CD14-positive monocyte (primary cell): ENCODE measurements at regions not wholly inside any gene's neighbourhood (a gene's known extent, or its start where the extent isn't known, plus 50 kb on each side); places are given as distances from the start of the nearest gene placed in this dataset.

Experiments
- DNase-seq, 3 donors: peaks; one replicate each; pipeline ENCODE4 v3.0.0-alpha.2; 2011 to 2022
- H2AFZ ChIP-seq: 2 replicates; pipeline ENCODE4 v1.6.0; 2012; ENCODE audit warnings: mild to moderate bottlenecking, low read depth, low read length, inconsistent platforms; ENCODE audit not compliant: insufficient read depth, poor library complexity, severe bottlenecking
- H3K27ac ChIP-seq, 2 donors: 1 replicate in 1 of 2; 2 replicates in 1 of 2; pipeline ENCODE4 v1.5.1; 2012 to 2013; ENCODE audit warnings: low read length in 2 of 2, control low read depth in 1 of 2, inconsistent platforms in 1 of 2, low read depth in 1 of 2, mild to moderate bottlenecking in 1 of 2
- H3K27me3 ChIP-seq, 2 donors: one replicate each; pipeline versions ENCODE4 v1.6.0 to v1.6.1; 2011 to 2013; ENCODE audit warnings: low read length in 2 of 2; ENCODE audit not compliant: control insufficient read depth in 2 of 2, insufficient read depth in 2 of 2
- H3K36me3 ChIP-seq, 2 donors: replicated peaks in 1 of 2; 1 replicate in 1 of 2; 2 replicates in 1 of 2; pipeline versions ENCODE4 v1.5.1 to v1.6.1; 2012 to 2013; ENCODE audit warnings: low read length in 2 of 2, control low read depth in 1 of 2, inconsistent platforms in 1 of 2, mild to moderate bottlenecking in 1 of 2; ENCODE audit not compliant: insufficient read depth in 2 of 2, control insufficient read depth in 1 of 2
- H3K4me1 ChIP-seq, 2 donors: 1 replicate in 1 of 2; 2 replicates in 1 of 2; pipeline versions ENCODE4 v1.5.1 to v1.6.1; 2012 to 2013; ENCODE audit warnings: low read length in 2 of 2, control low read depth in 1 of 2, inconsistent platforms in 1 of 2, mild to moderate bottlenecking in 1 of 2, moderate library complexity in 1 of 2; ENCODE audit not compliant: insufficient read depth in 2 of 2, control insufficient read depth in 1 of 2
- H3K4me2 ChIP-seq: replicated peaks from 2 replicates; pipeline ENCODE3; 2012; ENCODE audit warnings: low read length, moderate library complexity, mild to moderate bottlenecking; ENCODE audit not compliant: poor library complexity, severe bottlenecking; ENCODE audit errors: extremely low read depth
- H3K4me3 ChIP-seq, 3 experiments: fragments of 200-600 bp in 1 of 3; sonication (generic) in 1 of 3; replicated peaks in 1 of 3; 1 replicate in 2 of 3; 2 replicates in 1 of 3; pipeline ENCODE4 v1.5.1; 2011 to 2013; ENCODE audit warnings: low read length in 3 of 3, mild to moderate bottlenecking in 3 of 3, control low read depth in 2 of 3, low read depth in 2 of 3, inconsistent platforms in 1 of 3, moderate library complexity in 1 of 3
- H3K79me2 ChIP-seq: 2 replicates; pipeline ENCODE4 v1.6.0; 2012; ENCODE audit warnings: mild to moderate bottlenecking, control low read depth, inconsistent platforms, low read length, moderate library complexity; ENCODE audit not compliant: insufficient read depth
- H3K9ac ChIP-seq: 2 replicates; pipeline ENCODE4 v1.6.0; 2017; ENCODE audit warnings: low read length, mild to moderate bottlenecking; ENCODE audit not compliant: insufficient read depth, poor library complexity, severe bottlenecking
- H3K9me3 ChIP-seq, 2 donors: replicated peaks in 1 of 2; 1 replicate in 1 of 2; 2 replicates in 1 of 2; pipeline versions ENCODE4 v1.5.1 to v1.6.1; 2012 to 2013; ENCODE audit warnings: low read length in 2 of 2, control low read depth in 1 of 2; ENCODE audit not compliant: control insufficient read depth in 1 of 2, insufficient read depth in 1 of 2
- H4K20me1 ChIP-seq: 2 replicates; pipeline ENCODE4 v1.6.0; 2012; ENCODE audit warnings: mild to moderate bottlenecking, low read length, control low read depth, moderate library complexity; ENCODE audit not compliant: insufficient read depth
- H3K27ac Mint-ChIP-seq, 7 donors: one replicate each; pipeline ENCODE4 v1.8.0; 2020; ENCODE audit warnings: mild to moderate bottlenecking in 7 of 7, mixed read lengths in 7 of 7, moderate library complexity in 6 of 7, inconsistent platforms in 2 of 7
- H3K27me3 Mint-ChIP-seq, 3 donors: one replicate each; pipeline ENCODE4 v1.8.0; 2021 to 2022; ENCODE audit warnings: low read depth in 3 of 3, mild to moderate bottlenecking in 3 of 3, mixed read lengths in 3 of 3, moderate library complexity in 3 of 3, inconsistent platforms in 1 of 3
- H3K36me3 Mint-ChIP-seq, 2 donors: one replicate each; pipeline ENCODE4 v1.8.0; 2020; ENCODE audit warnings: mixed read lengths in 2 of 2, inconsistent platforms in 1 of 2, mild to moderate bottlenecking in 1 of 2
- H3K4me1 Mint-ChIP-seq: one replicate; pipeline ENCODE4 v1.8.0; 2020; ENCODE audit warnings: mild to moderate bottlenecking, mixed read lengths
- H3K4me3 Mint-ChIP-seq, 2 donors: one replicate each; pipeline ENCODE4 v1.8.0; 2020; ENCODE audit warnings: mild to moderate bottlenecking in 2 of 2, mixed read lengths in 2 of 2, moderate library complexity in 1 of 2
- H3K9me3 Mint-ChIP-seq, 7 donors: one replicate each; pipeline ENCODE4 v1.8.0; 2020 to 2022; ENCODE audit warnings: mixed read lengths in 7 of 7, mild to moderate bottlenecking in 6 of 7, moderate library complexity in 6 of 7, inconsistent platforms in 2 of 7
- WGBS: methylation state at CpG from one replicate; pipeline ENCODE4 v1.1.5; 2013; ENCODE audit warnings: missing lambda C conversion rate; ENCODE audit not compliant: insufficient coverage; 5-methylcytosine and 5-hydroxymethylcytosine counted together
- intact Hi-C, 2 donors: fragments of 100-400 bp; cut with micrococcal nuclease; formaldehyde crosslinking; loops; one replicate each; pipeline versions ENCODE4 v1.15.0 to v1.15.1; 2023
- TF ChIP-seq, protein P1 (sequence below): fragments of 200-600 bp; IDR thresholded peaks from one replicate; pipeline ENCODE4 v1.8.0; 2022; ENCODE audit warnings: antibody characterized with exemption, mild to moderate bottlenecking

DNA sequence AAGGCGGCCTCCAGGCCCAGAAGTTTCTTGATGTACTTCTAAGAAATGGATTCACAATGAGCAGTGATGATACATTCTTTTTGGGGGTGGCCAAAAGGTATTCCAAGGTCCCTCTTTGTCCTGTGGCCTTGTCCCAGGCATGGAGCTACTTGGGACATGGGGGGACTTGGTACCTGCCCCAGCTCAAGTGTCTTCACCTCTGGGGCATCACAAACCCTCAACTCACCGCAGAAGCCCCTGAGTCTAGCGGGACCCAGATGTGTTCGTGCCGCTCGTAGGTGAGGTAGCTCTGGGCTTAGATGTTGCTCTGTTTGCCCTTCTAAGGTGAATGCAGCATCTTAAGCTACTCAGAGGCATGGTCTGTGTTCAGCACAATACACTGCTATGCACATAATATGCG, 338.0 kb upstream of the IRX4 start:
- no peaks in the 10 kb centered on the region for H4K20me1 ChIP-seq
- Mint-ChIP-seq H3K4me3 (no peak overlapping the region), H3K27me3 (peaks cover 2 to 5% (median 5%) of the 10 kb centered on the region in 3 donors), H3K9me3 (peaks cover 0 to 12% (median 5%) of the 10 kb centered on the region in 7 donors), H3K27ac (no peak overlapping the region), H3K36me3 (no peaks in the 10 kb centered on the region), H3K4me1 (no peaks in the 10 kb centered on the region)
- 100% methylated on average over 1 of the region's 7 CpGs for WGBS
- DNase-seq, result no peak
- no peaks in the 10 kb centered on the region for H3K4me1 ChIP-seq
- H3K4me3 ChIP-seq, result no peak overlapping the region
- H3K9me3 ChIP-seq, result no peaks in the 10 kb centered on the region
- H3K9ac ChIP-seq, result no peak overlapping the region
- H3K36me3 ChIP-seq, result no peaks in the 10 kb centered on the region
- intact Hi-C loops, result no loop called here
- H3K27me3 ChIP-seq, result no peaks in the 10 kb centered on the region
- no peak overlapping the region for H3K27ac ChIP-seq
- H2AFZ ChIP-seq, result no peak overlapping the region
- TF ChIP-seq, protein P1, sequence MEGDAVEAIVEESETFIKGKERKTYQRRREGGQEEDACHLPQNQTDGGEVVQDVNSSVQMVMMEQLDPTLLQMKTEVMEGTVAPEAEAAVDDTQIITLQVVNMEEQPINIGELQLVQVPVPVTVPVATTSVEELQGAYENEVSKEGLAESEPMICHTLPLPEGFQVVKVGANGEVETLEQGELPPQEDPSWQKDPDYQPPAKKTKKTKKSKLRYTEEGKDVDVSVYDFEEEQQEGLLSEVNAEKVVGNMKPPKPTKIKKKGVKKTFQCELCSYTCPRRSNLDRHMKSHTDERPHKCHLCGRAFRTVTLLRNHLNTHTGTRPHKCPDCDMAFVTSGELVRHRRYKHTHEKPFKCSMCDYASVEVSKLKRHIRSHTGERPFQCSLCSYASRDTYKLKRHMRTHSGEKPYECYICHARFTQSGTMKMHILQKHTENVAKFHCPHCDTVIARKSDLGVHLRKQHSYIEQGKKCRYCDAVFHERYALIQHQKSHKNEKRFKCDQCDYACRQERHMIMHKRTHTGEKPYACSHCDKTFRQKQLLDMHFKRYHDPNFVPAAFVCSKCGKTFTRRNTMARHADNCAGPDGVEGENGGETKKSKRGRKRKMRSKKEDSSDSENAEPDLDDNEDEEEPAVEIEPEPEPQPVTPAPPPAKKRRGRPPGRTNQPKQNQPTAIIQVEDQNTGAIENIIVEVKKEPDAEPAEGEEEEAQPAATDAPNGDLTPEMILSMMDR, result no peak
- H3K4me2 ChIP-seq, result no peak overlapping the region
- H3K79me2 ChIP-seq, result no peaks in the 10 kb centered on the region

GRCh38 chr5:2219149-2219776, 336.5 kb upstream of the IRX4 start:
- intact Hi-C loops, result no loop called here
- peaks cover 0 to 12% (median 4%) of the 10 kb centered on the region in 7 donors for H3K9me3 Mint-ChIP-seq

More at GRCh38 chr5:2219149-2219776, 336.5 kb upstream of the IRX4 start:
- Mint-ChIP-seq H3K4me1 (no peaks in the 10 kb centered on the region), H3K27me3 (peaks cover 2 to 5% (median 2%) of the 10 kb centered on the region in 3 donors), H3K36me3 (no peaks in the 10 kb centered on the region), H3K27ac (no peak overlapping the region), H3K4me3 (no peak overlapping the region)
- WGBS, result 84% methylated on average over 3 of the region's 3 CpGs
- H4K20me1 ChIP-seq, result no peaks in the 10 kb centered on the region
- H3K4me2 ChIP-seq, result no peak overlapping the region
- no peaks in the 10 kb centered on the region for H3K79me2 ChIP-seq
- no peak overlapping the region for H3K9ac ChIP-seq
- no peaks in the 10 kb centered on the region for H3K4me1 ChIP-seq
- no peaks in the 10 kb centered on the region for H3K9me3 ChIP-seq
- H3K36me3 ChIP-seq, result no peaks in the 10 kb centered on the region
- H2AFZ ChIP-seq, result no peak overlapping the region
- TF ChIP-seq, protein P1, result no peak
- H3K4me3 ChIP-seq, result no peak overlapping the region
- no peaks in the 10 kb centered on the region for H3K27me3 ChIP-seq
- no peak overlapping the region for H3K27ac ChIP-seq
- no peak for DNase-seq
